GM20000 (cell line): ENCODE measurements at regions not wholly inside any gene's neighbourhood (a gene's known extent, or its start where the extent isn't known, plus 50 kb on each side); places are given as distances from the start of the nearest gene placed in this dataset.

Experiments used
- DNase-seq: peaks from one replicate; pipeline ENCODE4 v3.0.0; 2012; ENCODE audit warnings: low spot score
- TF ChIP-seq, protein P1 (sequence below): IDR thresholded peaks from 2 replicates; pipeline ENCODE4 v1.5.1; 2012; ENCODE audit warnings: mild to moderate bottlenecking, control low read depth; ENCODE audit errors: extremely low read depth, missing control alignments

DNA sequence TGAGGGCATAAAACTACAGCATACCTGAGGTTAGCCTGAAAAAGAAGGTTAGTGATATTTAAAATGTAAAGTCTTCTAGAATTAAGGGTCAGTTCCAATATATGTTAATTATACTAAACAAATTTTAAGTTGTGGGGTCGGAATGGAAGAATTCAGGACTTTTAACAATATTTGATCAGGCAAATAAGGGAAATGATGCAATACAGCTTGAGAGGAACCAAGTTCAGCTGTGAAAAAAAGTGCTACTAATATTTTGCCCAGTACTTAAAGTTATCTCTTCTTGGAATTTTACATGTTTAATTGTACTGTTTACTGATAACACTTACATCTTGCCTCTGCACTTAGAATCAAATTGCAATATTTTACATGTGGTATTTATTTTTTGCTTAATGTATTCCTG, 345.5 kb upstream of the CWC22 start:
- TF ChIP-seq, protein P1, sequence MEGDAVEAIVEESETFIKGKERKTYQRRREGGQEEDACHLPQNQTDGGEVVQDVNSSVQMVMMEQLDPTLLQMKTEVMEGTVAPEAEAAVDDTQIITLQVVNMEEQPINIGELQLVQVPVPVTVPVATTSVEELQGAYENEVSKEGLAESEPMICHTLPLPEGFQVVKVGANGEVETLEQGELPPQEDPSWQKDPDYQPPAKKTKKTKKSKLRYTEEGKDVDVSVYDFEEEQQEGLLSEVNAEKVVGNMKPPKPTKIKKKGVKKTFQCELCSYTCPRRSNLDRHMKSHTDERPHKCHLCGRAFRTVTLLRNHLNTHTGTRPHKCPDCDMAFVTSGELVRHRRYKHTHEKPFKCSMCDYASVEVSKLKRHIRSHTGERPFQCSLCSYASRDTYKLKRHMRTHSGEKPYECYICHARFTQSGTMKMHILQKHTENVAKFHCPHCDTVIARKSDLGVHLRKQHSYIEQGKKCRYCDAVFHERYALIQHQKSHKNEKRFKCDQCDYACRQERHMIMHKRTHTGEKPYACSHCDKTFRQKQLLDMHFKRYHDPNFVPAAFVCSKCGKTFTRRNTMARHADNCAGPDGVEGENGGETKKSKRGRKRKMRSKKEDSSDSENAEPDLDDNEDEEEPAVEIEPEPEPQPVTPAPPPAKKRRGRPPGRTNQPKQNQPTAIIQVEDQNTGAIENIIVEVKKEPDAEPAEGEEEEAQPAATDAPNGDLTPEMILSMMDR = no peak

DNA sequence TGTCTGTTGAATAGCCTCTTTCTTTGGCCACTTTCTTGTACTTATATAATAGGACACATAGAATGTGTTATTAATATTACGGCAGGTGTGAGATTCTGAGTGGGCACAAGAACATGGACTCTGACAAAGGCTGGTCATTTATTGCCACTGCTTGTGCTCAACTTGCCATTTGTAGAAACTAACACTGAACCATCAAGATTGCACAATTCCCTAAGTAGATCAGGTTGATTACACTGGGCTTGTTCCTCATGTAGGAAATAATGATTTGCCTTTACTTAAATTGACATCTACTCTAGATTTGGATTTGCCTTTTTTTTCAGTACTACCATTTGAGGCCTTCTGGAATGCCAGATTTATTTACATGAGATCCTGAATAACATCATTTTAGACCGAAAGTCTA, 342.7 kb upstream of the CWC22 start:
- TF ChIP-seq, protein P1 = no peak
- no peak for DNase-seq

More for the DNA sequence above, 345.5 kb upstream of the CWC22 start:
- DNase-seq = no peak

DNA sequence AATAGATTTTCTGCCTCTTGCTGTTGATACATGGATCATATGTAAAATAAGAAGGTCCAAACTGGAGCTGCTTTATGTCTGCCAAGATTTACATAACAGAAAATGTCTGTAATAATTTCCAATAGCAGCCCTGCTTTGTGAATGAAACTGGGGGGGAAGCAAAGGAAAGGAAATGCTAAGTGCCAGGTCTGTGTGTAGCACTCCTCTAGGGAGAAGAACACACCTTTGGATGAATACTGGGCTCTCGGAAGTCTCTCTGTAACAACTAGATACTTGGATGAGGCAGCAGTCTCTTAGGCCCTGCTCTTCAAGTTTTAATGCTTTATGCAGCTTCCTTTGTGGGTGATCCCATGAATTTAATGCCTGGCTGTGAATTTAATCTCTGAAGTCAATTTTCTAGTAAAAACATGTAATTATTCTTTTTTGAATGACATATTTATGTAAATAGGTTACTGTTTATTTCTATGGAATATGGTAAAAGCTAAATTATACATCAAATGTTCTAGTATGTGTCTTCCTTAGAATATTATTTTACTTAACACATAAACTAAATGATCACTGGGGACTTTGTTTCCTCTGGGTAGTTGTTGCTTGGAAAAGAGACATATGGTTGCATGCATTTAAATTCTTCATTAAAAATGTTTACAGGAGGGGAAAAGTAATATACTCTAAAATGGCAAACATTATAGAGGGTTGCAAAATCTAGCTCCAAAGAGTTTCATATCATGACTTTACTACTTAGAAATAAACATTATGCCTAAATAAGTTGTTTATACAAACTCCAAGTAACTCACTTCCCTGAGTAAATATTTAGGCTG, 336.6 kb upstream of the CWC22 start:
- DNase-seq = no peak
- TF ChIP-seq, protein P1 = no peak

DNA sequence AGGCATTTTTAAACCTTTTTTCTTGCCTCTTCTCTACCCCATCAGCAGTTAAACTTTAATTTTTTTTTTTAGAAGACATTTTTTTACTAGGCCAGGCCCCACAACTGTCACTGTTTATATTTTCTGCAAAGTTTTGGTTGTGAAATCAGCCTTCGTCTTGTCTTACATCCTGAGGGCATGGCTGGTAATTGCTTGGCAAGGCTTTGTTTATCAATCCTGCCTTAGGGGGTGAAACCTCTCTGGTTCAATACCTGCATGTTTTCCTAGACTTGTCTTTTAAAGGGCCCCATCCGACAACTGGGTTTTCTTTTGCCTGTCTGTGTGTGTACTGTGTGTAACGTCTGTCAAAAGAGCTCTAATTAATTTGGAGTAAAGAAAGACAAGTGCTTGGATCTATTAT, 330.0 kb upstream of the CWC22 start:
- no peak for DNase-seq
- TF ChIP-seq, protein P1 = no peak

DNA sequence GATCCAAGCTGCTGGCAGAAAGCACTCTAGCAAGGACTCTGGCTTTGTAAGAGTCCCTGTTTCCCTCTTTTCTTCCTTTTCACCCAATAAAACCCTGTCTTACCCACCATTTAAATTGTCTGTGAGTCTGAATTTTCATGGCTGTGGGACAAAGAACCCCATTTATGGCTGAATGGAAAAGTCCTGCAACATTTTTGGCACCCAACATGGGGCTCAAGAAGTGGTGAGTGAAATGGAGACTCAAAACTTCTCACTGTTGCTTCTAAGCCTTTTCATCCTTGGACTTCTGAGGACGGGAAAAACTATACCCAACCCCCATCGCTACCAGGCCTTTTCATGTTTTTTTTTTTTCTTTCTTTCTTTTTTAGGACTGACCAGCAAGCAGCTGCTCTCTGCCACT, 329.5 kb upstream of the CWC22 start:
- no peak for DNase-seq
- TF ChIP-seq, protein P1 = no peak

DNA sequence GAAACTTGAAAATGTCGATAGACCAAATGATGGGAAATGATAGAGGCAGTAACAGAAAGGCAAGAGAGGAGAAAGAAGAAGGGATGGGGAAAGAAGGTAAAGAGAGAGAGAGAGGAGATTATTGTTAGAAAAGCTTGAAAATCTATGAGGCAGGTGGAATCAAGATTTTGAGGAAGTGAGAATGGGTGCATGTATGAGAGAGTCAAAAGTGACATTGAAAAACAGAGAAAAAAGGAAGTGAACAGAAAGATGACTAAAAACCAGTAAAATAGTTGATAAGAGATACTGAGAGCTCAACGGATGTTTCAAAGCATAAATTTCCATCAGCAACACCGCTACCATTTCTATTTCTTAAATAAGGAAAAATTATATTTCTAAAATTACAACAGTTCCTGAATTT, 327.4 kb upstream of the CWC22 start:
- peak; percentile 42 for DNase-seq
- TF ChIP-seq, protein P1 = no peak

DNA sequence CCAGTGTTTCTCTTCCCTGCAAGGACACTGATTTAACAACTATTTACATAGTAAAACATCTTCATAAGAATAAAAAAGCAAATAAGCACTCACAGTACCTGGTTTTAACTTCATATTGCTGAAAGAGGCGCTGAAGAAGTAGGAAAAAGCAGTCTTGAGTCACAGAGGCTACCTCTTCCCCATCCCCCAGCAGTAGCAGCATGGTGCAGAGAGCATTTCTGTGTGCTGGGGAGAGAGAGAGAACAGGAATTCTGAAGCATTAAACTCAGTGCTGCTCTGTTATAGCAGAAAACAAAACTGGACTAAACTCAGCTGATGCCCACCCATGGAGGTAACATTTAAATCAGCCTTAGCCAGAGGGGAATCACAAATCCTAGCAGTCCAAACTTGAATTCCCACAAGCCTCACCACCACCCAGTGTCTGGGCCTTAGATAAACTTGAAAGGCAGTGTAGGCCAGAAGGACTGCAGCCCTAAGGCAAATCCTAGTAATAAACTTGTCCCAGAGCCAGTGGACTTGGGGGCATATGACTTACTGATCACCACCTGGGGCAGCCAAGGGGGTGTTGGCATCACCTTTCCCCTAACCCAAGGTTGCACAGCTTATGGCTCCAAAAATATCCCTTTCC, 321.8 kb upstream of the CWC22 start:
- no peak for DNase-seq
- TF ChIP-seq, protein P1 = no peak
